Panc1 (cell line): ENCODE measurements at regions not wholly inside any gene's neighbourhood (a gene's known extent, or its start where the extent isn't known, plus 50 kb on each side); places are given as distances from the start of the nearest gene placed in this dataset.

Experiments
- CTCF ChIP-seq: fragments of 450-650 bp; IDR thresholded peaks from 2 replicates; pipeline ENCODE4 v1.5.1; 2017; ENCODE audit warnings: mild to moderate bottlenecking
- POLR2AphosphoS5 ChIP-seq: IDR thresholded peaks from 2 replicates; pipeline ENCODE4 v1.6.1; 2012; ENCODE audit warnings: mild to moderate bottlenecking, low read depth, low read length, moderate library complexity
- REST ChIP-seq, 2 experiments: IDR thresholded peaks; 2 replicates each; pipeline ENCODE4 v1.6.1; 2011 to 2012; ENCODE audit warnings: low read depth in 2 of 2, control low read depth in 1 of 2, low read length in 1 of 2, mild to moderate bottlenecking in 1 of 2, moderate library complexity in 1 of 2; ENCODE audit not compliant: insufficient read depth in 1 of 2
- SIN3A ChIP-seq: IDR thresholded peaks from 2 replicates; pipeline ENCODE4 v1.6.1; 2012; ENCODE audit warnings: low read depth, mild to moderate bottlenecking, low read length, moderate library complexity, borderline replicate concordance; ENCODE audit not compliant: insufficient read depth

GRCh38 chr3:99352811-99353210 is 285.6 kb upstream of the COL8A1 start:
- TF ChIP-seq CTCF (no peak), SIN3A (no peak), REST (IDR thresholded peaks at IDR 0.05; ENCODE audit: insufficient read depth in 1 of 2, low read depth in 2 of 2, low read length in 1 of 2) (no peak), POLR2AphosphoS5 (no peak)
